GM12878 (cell line): ENCODE measurements at regions not wholly inside any gene's neighbourhood (a gene's known extent, or its start where the extent isn't known, plus 50 kb on each side); places are given as distances from the start of the nearest gene placed in this dataset.

ENCODE experiments used
- ATAC-seq: fragments of 200-7000 bp; cut with Tn5 transposase; 3 replicates; pipeline ENCODE4 v1.9.1; 2020; ENCODE audit warnings: mild to moderate bottlenecking, moderate library complexity
- BruUV-seq: library from RNA; stranded (reverse); fragments of 400-500 nt; replicated peaks from 2 replicates; lab custom pipeline; 2021; lab: Mats Ljungman, UMichigan
- CTCF ChIA-PET: fragments of 300-600 bp; sonication (Branson Sonifier 250); formaldehyde crosslinking; extraction: SDS; loops from one replicate; lab custom pipeline; 2021; ENCODE audit warnings: inconsistent platforms; lab: Yijun Ruan, JAX
- POLR2A ChIA-PET: fragments of 350-600 bp; formaldehyde crosslinking; extraction: SDS; loops from one replicate; lab custom pipeline; 2021; ENCODE audit warnings: inconsistent platforms; lab: Charles Lee
- RAD21 ChIA-PET: fragments of 300-600 bp; sonication (Branson Sonifier 250); formaldehyde crosslinking; loops from one replicate; lab custom pipeline; 2023; ENCODE audit warnings: antibody characterized with exemption; ENCODE audit not compliant: unreplicated experiment; lab: Charles Lee
- SMC1A ChIA-PET: fragments of 300-600 bp; sonication (Branson Sonifier 250); formaldehyde crosslinking; loops from one replicate; lab custom pipeline; 2023; ENCODE audit not compliant: unreplicated experiment, uncharacterized antibody; lab: Charles Lee
- DNase-seq: peaks from one replicate; pipeline ENCODE4 v3.0.0-alpha.2; 2011; ENCODE audit warnings: low read depth, low spot score
- FAIRE-seq: peaks from 3 replicates; lab custom pipeline; 2011; peaks lifted over from hg19 to GRCh38; lab: Jason Lieb, UNC
- H2AFZ ChIP-seq: 2 replicates; pipeline ENCODE4 v1.6.0; 2011; ENCODE audit warnings: low read depth, low read length, control low read depth; ENCODE audit not compliant: control insufficient read depth
- H3K27ac ChIP-seq: 2 replicates; pipeline ENCODE4 v1.5.1; 2011; ENCODE audit warnings: control low read depth; ENCODE audit not compliant: control insufficient read depth, insufficient read depth
- H3K27me3 ChIP-seq, 2 experiments: replicated peaks in 1 of 2; 2 replicates each; pipeline versions ENCODE4 v1.6.0 to v1.6.1; 2011; ENCODE audit warnings: low read length in 1 of 2; ENCODE audit not compliant: control insufficient read depth in 2 of 2, insufficient read depth in 2 of 2
- H3K36me3 ChIP-seq, 2 experiments: 2 replicates each; pipeline ENCODE4 v1.5.1; 2011; ENCODE audit warnings: low read length in 1 of 2; ENCODE audit not compliant: control insufficient read depth in 2 of 2, insufficient read depth in 2 of 2
- H3K4me1 ChIP-seq: 2 replicates; pipeline ENCODE4 v1.6.1; 2011; ENCODE audit warnings: mild to moderate bottlenecking, low read length, moderate library complexity, mixed read lengths; ENCODE audit not compliant: control insufficient read depth, insufficient read depth
- H3K4me2 ChIP-seq: 2 replicates; pipeline ENCODE4 v1.6.0; 2011; ENCODE audit warnings: control low read depth; ENCODE audit not compliant: control insufficient read depth, insufficient read depth
- H3K4me3 ChIP-seq: fragments of 200-600 bp; sonication (generic); 2 replicates; pipeline ENCODE4 v1.5.1; 2016
- H3K79me2 ChIP-seq: 2 replicates; pipeline ENCODE4 v1.6.0; 2011; ENCODE audit warnings: low read length; ENCODE audit not compliant: control insufficient read depth, insufficient read depth
- H3K9ac ChIP-seq: 2 replicates; pipeline ENCODE4 v1.8.0; 2011; ENCODE audit warnings: low read length, control low read depth, mixed read lengths; ENCODE audit not compliant: control insufficient read depth, insufficient read depth
- H3K9me3 ChIP-seq: replicated peaks from 3 replicates; pipeline ENCODE4 v1.5.1; 2011; ENCODE audit warnings: mild to moderate bottlenecking, low read length; ENCODE audit not compliant: control insufficient read depth, insufficient read depth
- H4K20me1 ChIP-seq: 2 replicates; pipeline ENCODE4 v1.6.0; 2011; ENCODE audit not compliant: control insufficient read depth, insufficient read depth
- BHLHE40 ChIP-seq, 2 experiments: fragments of 450-650 bp in 1 of 2; IDR thresholded peaks; 2 replicates each; pipeline ENCODE4 v1.6.1; 2011 to 2017; ENCODE audit warnings: low read depth in 2 of 2, borderline replicate concordance in 1 of 2, improper control_type of control experiment in 1 of 2, low read length in 1 of 2, mild to moderate bottlenecking in 1 of 2
- CBX3 ChIP-seq: fragments of 200-600 bp; sonication (generic); IDR thresholded peaks from 2 replicates; pipeline ENCODE4 v1.6.1; 2016; ENCODE audit warnings: low read depth, borderline replicate concordance
- EGR1 ChIP-seq, 2 experiments: IDR thresholded peaks; 1 replicate in 1 of 2; 2 replicates in 1 of 2; pipeline ENCODE4 v1.6.1; 2011 to 2012; ENCODE audit warnings: low read depth in 2 of 2, low read length in 2 of 2, borderline replicate concordance in 1 of 2, mild to moderate bottlenecking in 1 of 2, moderate library complexity in 1 of 2
- ESRRA ChIP-seq: IDR thresholded peaks from 2 replicates; pipeline ENCODE4 v1.6.1; 2012; ENCODE audit warnings: mild to moderate bottlenecking, low read length, improper control_type of control experiment
- FOXK2 ChIP-seq: fragments of 450-650 bp; IDR thresholded peaks from 2 replicates; pipeline ENCODE4 v1.6.1; 2017; ENCODE audit warnings: mild to moderate bottlenecking, moderate library complexity
- GABPA ChIP-seq: IDR thresholded peaks from 2 replicates; pipeline ENCODE4 v1.6.1; 2014; ENCODE audit warnings: antibody characterized with exemption, low read depth, mild to moderate bottlenecking, inconsistent platforms
- JUNB ChIP-seq: IDR thresholded peaks from 2 replicates; pipeline ENCODE4 v1.6.1; 2016; ENCODE audit warnings: antibody characterized with exemption, mild to moderate bottlenecking
- JUND ChIP-seq: IDR thresholded peaks from 2 replicates; pipeline ENCODE4 v1.6.1; 2012; ENCODE audit warnings: low read depth, mild to moderate bottlenecking, low read length, improper control_type of control experiment, moderate library complexity
- MTA2 ChIP-seq: fragments of 450-650 bp; IDR thresholded peaks from 2 replicates; pipeline ENCODE4 v1.6.1; 2016; ENCODE audit warnings: low read depth, mild to moderate bottlenecking, moderate library complexity
- MTA3 ChIP-seq: IDR thresholded peaks from 2 replicates; pipeline ENCODE4 v1.6.1; 2012; ENCODE audit warnings: low read length, inconsistent platforms, borderline replicate concordance
- NFXL1 ChIP-seq: fragments of 450-650 bp; IDR thresholded peaks from 2 replicates; pipeline ENCODE4 v1.6.1; 2017; ENCODE audit warnings: antibody characterized with exemption, mild to moderate bottlenecking, borderline replicate concordance
- POLR2A ChIP-seq: IDR thresholded peaks from 2 replicates; pipeline ENCODE4 v1.6.1; 2011; ENCODE audit warnings: low read depth, mild to moderate bottlenecking, low read length
- PRDM15 ChIP-seq: fragments of 450-650 bp; formaldehyde crosslinking; IDR thresholded peaks from 2 replicates; pipeline ENCODE4 v1.4.0; 2020; ENCODE audit warnings: mild to moderate bottlenecking, moderate library complexity
- RFX5 ChIP-seq: IDR thresholded peaks from 2 replicates; pipeline ENCODE4 v1.6.1; 2011; ENCODE audit warnings: low read depth, low read length, improper control_type of control experiment
- SUZ12 ChIP-seq: fragments of 200-600 bp; sonication (generic); IDR thresholded peaks from one replicate; pipeline ENCODE4 v1.6.1; 2018; ENCODE audit warnings: antibody characterized with exemption, mild to moderate bottlenecking; ENCODE audit not compliant: unreplicated experiment
- TBL1XR1 ChIP-seq: IDR thresholded peaks from 2 replicates; pipeline ENCODE4 v1.6.1; 2012; ENCODE audit warnings: low read depth, low read length, improper control_type of control experiment
- ZBTB40 ChIP-seq: fragments of 450-650 bp; IDR thresholded peaks from 2 replicates; pipeline ENCODE4 v1.6.1; 2016; ENCODE audit warnings: mild to moderate bottlenecking, moderate library complexity, borderline replicate concordance
- WGBS: methylation state at CpG from one replicate; pipeline ENCODE4 v1.1.6; 2016; ENCODE audit warnings: low lambda C conversion rate; ENCODE audit not compliant: insufficient replicate concordance, insufficient coverage; ENCODE audit errors: missing lambda C conversion rate; 5-methylcytosine and 5-hydroxymethylcytosine counted together
- in situ Hi-C: fragments of 300-500 bp; cut with MboI; formaldehyde crosslinking; loops from 9 replicates; pipeline ENCODE4 v1.14.3; 2018; ENCODE audit warnings: mixed read lengths
- intact Hi-C: fragments of 100-400 bp; cut with micrococcal nuclease; formaldehyde crosslinking; loops from one replicate; pipeline ENCODE4 v1.14.2; 2022; ENCODE audit not compliant: unreplicated experiment

GRCh38 chr1:79478728-79479373 is 472.3 kb upstream of the ADGRL4 start (continued):
- TF ChIP-seq FOXK2 (no peak), NFXL1 (no peak), JUNB (no peak), GABPA (no peak), PRDM15 (CRISPR knock-in tag) (no peak)

GRCh38 chr1:79478160-79478559 is 471.6 kb upstream of the ADGRL4 start:
- ChIA-PET POLR2A (no interaction called here), RAD21 (no interaction called here), SMC1A (no interaction called here), CTCF (no interaction called here)
- H4K20me1 ChIP-seq, result no peaks in the 10 kb centered on the region
- no peaks in the 10 kb centered on the region; the same call in 2 of the 3 replicates for H3K9me3 ChIP-seq
- in situ Hi-C loops (no loop called here), intact Hi-C loops (loop anchor here (10.0 kb wide), 1 partner anchor 1167 kb away; no protein-coding TSS in a partner anchor)
- no TSS peak for BruUV-seq
- H3K4me2 ChIP-seq, result no peak overlapping the region
- H3K79me2 ChIP-seq, result no peaks in the 10 kb centered on the region
- 0 out of 2 replicates have a peak, but pooled peaks cover 3% of the 10 kb centered on the region for H3K4me1 ChIP-seq
- ATAC-seq (no peak), FAIRE-seq (no peak), DNase-seq (no peak)
- no peaks in the 10 kb centered on the region for H3K27me3 ChIP-seq
- H3K9ac ChIP-seq, result no peak overlapping the region
- WGBS, result 69% methylated on average over 19 of the region's 19 CpGs
- no peaks in the 10 kb centered on the region for H3K36me3 ChIP-seq
- no peak overlapping the region for H3K4me3 ChIP-seq
- H2AFZ ChIP-seq, result no peak overlapping the region
- H3K27ac ChIP-seq, result no peak overlapping the region
- TF ChIP-seq POLR2A (no peak), TBL1XR1 (no peak), ZBTB40 (no peak), CBX3 (no peak), SUZ12 (no peak), MTA2 (no peak), EGR1 (IDR thresholded peaks at IDR 0.05; ENCODE audit: borderline replicate concordance in 1 of 2, low read depth in 2 of 2, low read length in 2 of 2) (no peak), BHLHE40 (IDR thresholded peaks at IDR 0.05; ENCODE audit: borderline replicate concordance in 1 of 2, low read depth in 2 of 2, low read length in 1 of 2) (no peak), ESRRA (no peak), JUND (no peak), RFX5 (no peak), MTA3 (no peak)
